Psoas muscle (tissue), 7 donors: ENCODE measurements at regions not wholly inside any gene's neighbourhood (a gene's known extent, or its start where the extent isn't known, plus 50 kb on each side); places are given as distances from the start of the nearest gene placed in this dataset.

ENCODE experiments used
- ATAC-seq, 4 donors: fragments of 200-7000 bp; cut with Tn5 transposase; one replicate each; pipeline ENCODE4 v1.9.1; 2020; ENCODE audit warnings: moderate library complexity in 3 of 4, mild to moderate bottlenecking in 2 of 4
- DNase-seq, 2 donors: peaks; one replicate each; pipeline ENCODE4 v3.0.0-alpha.2; 2020
- H3K27ac ChIP-seq: fragments of 200-600 bp; one replicate; pipeline ENCODE4 v1.8.0; 2022
- H3K27me3 ChIP-seq, 3 donors: fragments of 200-600 bp in 1 of 3; one replicate each; pipeline versions ENCODE4 v1.6.1 to v1.8.0; 2013 to 2022; ENCODE audit warnings: low read length in 2 of 3, mild to moderate bottlenecking in 2 of 3, moderate library complexity in 1 of 3; ENCODE audit not compliant: insufficient read depth in 3 of 3
- H3K36me3 ChIP-seq, 2 donors: fragments of 200-600 bp in 1 of 2; one replicate each; pipeline versions ENCODE4 v1.6.1 to v1.8.0; 2013 to 2022; ENCODE audit warnings: low read depth in 1 of 2, mild to moderate bottlenecking in 1 of 2, moderate library complexity in 1 of 2; ENCODE audit not compliant: insufficient read depth in 1 of 2
- H3K4me1 ChIP-seq: fragments of 200-600 bp; one replicate; pipeline ENCODE4 v1.8.0; 2022
- H3K4me3 ChIP-seq: fragments of 200-600 bp; one replicate; pipeline ENCODE4 v1.8.0; 2022; ENCODE audit warnings: mild to moderate bottlenecking
- H3K9me3 ChIP-seq: fragments of 200-600 bp; one replicate; pipeline ENCODE4 v1.8.0; 2022
- WGBS, 3 donors: extraction: QIAGEN DNeasy Blood & Tissue Kit; methylation state at CpG; one replicate each; pipeline versions ENCODE4 v1.1.6 to v1.1.7; 2013; 5-methylcytosine and 5-hydroxymethylcytosine counted together
- intact Hi-C, 2 donors: fragments of 100-400 bp; cut with DNase I; formaldehyde crosslinking; loops; one replicate each; pipeline versions ENCODE4 v1.11.0 to v1.14.2; 2022
- TF ChIP-seq, protein P1 (sequence below): fragments of 200-600 bp; IDR thresholded peaks from one replicate; pipeline ENCODE4 v1.8.0; 2022; ENCODE audit warnings: antibody characterized with exemption
- donor health status: healthy with polysubstance abuse.
- donor health status: DM: no; HTN: no; CAD: no; lungs with moderate emphysema.
- donor health status: Bipolar disorder and iron deficiency.
- donor health status: healthy.
- donor health status: DM: yes; HTN: yes; CAD: no.
- donor health status: DM: no; HTN: no; CAD: no.
- donor health status: DM: yes; HTN: yes; CAD: no.

DNA sequence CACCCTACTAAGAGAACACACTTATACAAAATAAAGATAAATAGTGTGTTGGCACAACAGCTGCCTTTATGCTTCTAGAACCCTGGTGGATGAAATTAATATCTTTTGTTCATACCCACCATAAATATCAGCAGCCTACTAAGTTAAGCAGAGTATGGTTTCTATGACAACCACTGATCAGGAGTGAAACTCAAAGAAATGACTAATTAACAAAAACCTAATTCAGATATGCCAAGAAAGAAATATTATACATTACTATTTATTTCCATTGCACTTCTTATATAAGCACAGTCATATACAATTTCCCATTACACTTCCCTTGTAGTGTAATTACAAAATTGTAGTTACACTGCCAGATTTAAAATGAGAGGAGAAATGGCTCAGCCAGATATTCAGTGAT, 164.1 kb upstream of the CDKN3 start:
- H3K36me3 ChIP-seq, result no peaks in the 10 kb centered on the region

DNA sequence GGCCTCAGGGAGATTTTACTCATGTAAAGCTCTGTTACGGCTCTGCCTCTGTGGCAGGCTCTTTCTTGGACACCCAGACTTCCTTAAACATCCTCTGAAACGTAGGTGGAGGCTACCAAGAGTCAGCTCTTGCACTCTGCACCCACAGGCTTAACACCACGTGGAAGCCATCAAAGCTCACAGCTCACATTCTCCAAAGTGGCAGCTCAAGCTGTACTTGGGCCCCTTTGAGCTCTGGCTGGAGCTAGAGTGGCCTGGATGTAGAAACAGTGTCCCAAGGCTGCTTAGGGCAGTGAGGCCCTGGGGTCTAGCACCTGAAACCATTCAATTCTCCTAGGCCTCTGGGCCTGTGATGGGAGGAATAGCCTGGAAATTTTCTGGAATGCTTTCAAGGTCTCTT, 155.3 kb upstream of the CDKN3 start:
- intact Hi-C loops, result no loop called here
- H3K4me3 ChIP-seq, result no peak overlapping the region
- H3K27ac ChIP-seq, result no peak overlapping the region
- no peaks in the 10 kb centered on the region for H3K4me1 ChIP-seq
- no peaks in the 10 kb centered on the region for H3K36me3 ChIP-seq
- H3K9me3 ChIP-seq, result no peaks in the 10 kb centered on the region
- WGBS, 3 donors, result 69 to 78% (median 77%) methylated on average over 3 of the region's 3 CpGs
- no peak for ATAC-seq
- no peaks in the 10 kb centered on the region for H3K27me3 ChIP-seq
- no peak for DNase-seq
- TF ChIP-seq, protein P1, sequence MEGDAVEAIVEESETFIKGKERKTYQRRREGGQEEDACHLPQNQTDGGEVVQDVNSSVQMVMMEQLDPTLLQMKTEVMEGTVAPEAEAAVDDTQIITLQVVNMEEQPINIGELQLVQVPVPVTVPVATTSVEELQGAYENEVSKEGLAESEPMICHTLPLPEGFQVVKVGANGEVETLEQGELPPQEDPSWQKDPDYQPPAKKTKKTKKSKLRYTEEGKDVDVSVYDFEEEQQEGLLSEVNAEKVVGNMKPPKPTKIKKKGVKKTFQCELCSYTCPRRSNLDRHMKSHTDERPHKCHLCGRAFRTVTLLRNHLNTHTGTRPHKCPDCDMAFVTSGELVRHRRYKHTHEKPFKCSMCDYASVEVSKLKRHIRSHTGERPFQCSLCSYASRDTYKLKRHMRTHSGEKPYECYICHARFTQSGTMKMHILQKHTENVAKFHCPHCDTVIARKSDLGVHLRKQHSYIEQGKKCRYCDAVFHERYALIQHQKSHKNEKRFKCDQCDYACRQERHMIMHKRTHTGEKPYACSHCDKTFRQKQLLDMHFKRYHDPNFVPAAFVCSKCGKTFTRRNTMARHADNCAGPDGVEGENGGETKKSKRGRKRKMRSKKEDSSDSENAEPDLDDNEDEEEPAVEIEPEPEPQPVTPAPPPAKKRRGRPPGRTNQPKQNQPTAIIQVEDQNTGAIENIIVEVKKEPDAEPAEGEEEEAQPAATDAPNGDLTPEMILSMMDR, result no peak

More for the DNA sequence above, 164.1 kb upstream of the CDKN3 start:
- Histone ChIP-seq H3K27me3 (no peaks in the 10 kb centered on the region), H3K4me1 (no peaks in the 10 kb centered on the region), H3K4me3 (no peak overlapping the region), H3K27ac (no peak overlapping the region), H3K9me3 (no peaks in the 10 kb centered on the region)
- TF ChIP-seq, protein P1, result no peak
- ATAC-seq (no peak), DNase-seq (no peak)
- intact Hi-C loops, result no loop called here

DNA sequence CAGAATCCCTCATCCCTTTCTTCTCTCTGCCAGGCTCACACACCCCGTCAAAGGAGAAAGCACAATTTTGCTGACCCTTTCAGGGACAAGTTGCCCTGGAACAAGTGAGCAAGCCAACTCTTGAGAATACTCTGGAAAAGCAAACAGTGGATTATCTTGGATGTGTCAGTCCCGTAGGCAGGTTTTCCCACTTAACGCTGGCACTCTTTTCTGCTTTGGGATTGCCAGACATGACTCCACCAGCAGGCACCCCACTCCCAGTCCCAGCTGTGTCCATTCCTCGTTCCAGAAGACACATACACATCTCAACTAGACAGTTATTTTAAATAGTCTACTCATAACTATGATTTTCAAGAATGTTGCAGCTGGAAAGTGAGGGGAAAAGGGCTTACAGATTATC, 145.5 kb upstream of the CDKN3 start:
- WGBS, 3 donors, result 26 to 39% (median 29%) methylated on average over 4 of the region's 4 CpGs
- H3K4me3 ChIP-seq, result no peak overlapping the region
- no peaks in the 10 kb centered on the region for H3K27me3 ChIP-seq
- DNase-seq (no peak), ATAC-seq (no peak)
- intact Hi-C loops, result no loop called here
- TF ChIP-seq, protein P1, result no peak
- no peaks in the 10 kb centered on the region for H3K36me3 ChIP-seq
- H3K27ac ChIP-seq, result no peak overlapping the region
- H3K4me1 ChIP-seq, result no peaks in the 10 kb centered on the region
- H3K9me3 ChIP-seq, result no peaks in the 10 kb centered on the region

DNA sequence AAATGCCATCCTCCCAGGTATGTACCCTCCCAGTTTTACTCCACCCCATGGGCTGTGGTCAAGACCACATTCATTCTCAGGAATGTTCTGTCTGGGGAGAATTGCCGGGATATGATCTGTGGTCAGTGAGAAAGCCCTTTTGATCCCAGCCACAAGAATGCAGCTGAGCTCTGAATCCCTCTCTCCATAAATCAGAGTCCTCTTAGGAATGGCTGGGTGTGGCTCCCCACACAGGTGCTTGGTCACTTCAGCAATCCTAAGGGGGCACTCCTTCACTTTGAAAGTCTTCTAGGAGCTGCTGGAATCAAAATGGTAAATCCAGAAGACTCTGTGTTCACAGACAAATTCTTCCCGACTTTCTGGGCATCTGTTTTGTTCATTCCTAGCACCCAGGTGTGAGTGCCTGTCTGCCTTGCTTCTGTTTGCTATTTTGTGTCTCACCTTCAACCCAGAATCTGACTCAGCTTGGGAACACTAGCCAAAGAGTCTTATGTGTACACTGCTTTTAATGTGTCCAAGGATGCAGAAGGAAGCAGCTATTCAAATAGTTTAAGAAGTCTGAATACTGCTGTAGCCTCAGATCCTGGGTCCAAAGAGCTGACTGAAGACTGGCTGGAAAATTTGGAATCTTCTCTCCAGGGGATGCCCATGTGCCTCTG, 144.6 kb upstream of the CDKN3 start:
- ATAC-seq, result no peak
- H3K4me3 ChIP-seq, result no peak overlapping the region
- WGBS, 3 donors, result 56 to 62% (median 58%) methylated on average over 2 of the region's 2 CpGs
- intact Hi-C loops, result no loop called here
- no peaks in the 10 kb centered on the region for H3K9me3 ChIP-seq
- TF ChIP-seq, protein P1, result no peak
- H3K36me3 ChIP-seq, result no peaks in the 10 kb centered on the region
- no peak overlapping the region for H3K27ac ChIP-seq
- H3K27me3 ChIP-seq, result no peaks in the 10 kb centered on the region
- H3K4me1 ChIP-seq, result no peaks in the 10 kb centered on the region
- DNase-seq, result no peak
